HepG2 (cell line): ENCODE measurements at regions not wholly inside any gene's neighbourhood (a gene's known extent, or its start where the extent isn't known, plus 50 kb on each side); places are given as distances from the start of the nearest gene placed in this dataset.

Experiments
- ATAC-seq: fragments of 200-7000 bp; cut with Tn5 transposase; 3 replicates; pipeline ENCODE4 v1.9.1; 2020; ENCODE audit warnings: mild to moderate bottlenecking, moderate library complexity
- BruUV-seq: library from RNA; stranded (reverse); fragments of 400-500 nt; replicated peaks from 2 replicates; lab custom pipeline; 2021; lab: Mats Ljungman, UMichigan
- CTCF ChIA-PET: fragments of 300-600 bp; formaldehyde crosslinking; extraction: SDS; loops from one replicate; lab custom pipeline; 2021; ENCODE audit warnings: low total read pairs, inconsistent platforms, low intra/inter-chr PET ratio; lab: Yijun Ruan, JAX
- POLR2A ChIA-PET: fragments of 350-600 bp; sonication (Branson Sonifier 250); formaldehyde crosslinking; loops from one replicate; lab custom pipeline; 2020; ENCODE audit warnings: antibody characterized with exemption, inconsistent platforms; lab: Yijun Ruan, JAX
- DNase-seq: peaks from one replicate; pipeline ENCODE4 v3.0.0-alpha.2; 2015; ENCODE audit warnings: low spot score
- FAIRE-seq: peaks from 3 replicates; lab custom pipeline; 2011; peaks lifted over from hg19 to GRCh38; lab: Jason Lieb, UNC
- H2AFZ ChIP-seq: one replicate; pipeline ENCODE4 v1.6.1; 2011; ENCODE audit warnings: low read length, inconsistent platforms
- H3K27ac ChIP-seq: fragments of 300-600 bp; 3 replicates; pipeline ENCODE4 v1.8.0; 2011; ENCODE audit warnings: mixed run types, mild to moderate bottlenecking, mixed read lengths, low read length, inconsistent platforms; ENCODE audit not compliant: insufficient read depth; ENCODE audit errors: extremely low read length
- H3K27me3 ChIP-seq, 2 experiments: fragments of 200-600 bp in 1 of 2; 2 replicates in 1 of 2; 3 replicates in 1 of 2; pipeline versions ENCODE4 v1.6.0 to v1.8.0; 2011; ENCODE audit warnings: low read length in 2 of 2, mild to moderate bottlenecking in 2 of 2, moderate library complexity in 2 of 2, inconsistent platforms in 1 of 2; ENCODE audit not compliant: insufficient read depth in 2 of 2, control insufficient read depth in 1 of 2
- H3K36me3 ChIP-seq, 2 experiments: fragments of 200-600 bp in 1 of 2; replicated peaks in 1 of 2; 2 replicates in 1 of 2; 3 replicates in 1 of 2; pipeline versions ENCODE4 v1.5.1 to v1.8.0; 2011; ENCODE audit warnings: low read length in 2 of 2, inconsistent platforms in 1 of 2; ENCODE audit not compliant: insufficient read depth in 2 of 2, control insufficient read depth in 1 of 2
- H3K4me1 ChIP-seq: 2 replicates; pipeline ENCODE4 v1.5.1; 2012; ENCODE audit warnings: low read length, inconsistent platforms; ENCODE audit not compliant: insufficient read depth
- H3K4me2 ChIP-seq: 2 replicates; pipeline ENCODE4 v1.6.0; 2011; ENCODE audit warnings: low read depth, low read length, inconsistent platforms
- H3K4me3 ChIP-seq, 3 experiments: fragments of 200-600 bp in 1 of 3; sonication (generic), shearing (Covaris generic) in 1 of 3; replicated peaks in 1 of 3; 2 replicates each; pipeline ENCODE4 v1.5.1; 2011 to 2016; ENCODE audit warnings: low read length in 3 of 3, inconsistent platforms in 2 of 3, low read depth in 2 of 3, mild to moderate bottlenecking in 2 of 3, control low read depth in 1 of 3, mixed read lengths in 1 of 3; ENCODE audit not compliant: insufficient read depth in 1 of 3
- H3K79me2 ChIP-seq: one replicate; pipeline ENCODE4 v1.6.1; 2011; ENCODE audit warnings: low read length, inconsistent platforms; ENCODE audit not compliant: insufficient read depth
- H3K9ac ChIP-seq: 2 replicates; pipeline ENCODE4 v1.6.0; 2011; ENCODE audit warnings: mild to moderate bottlenecking, low read depth, low read length, inconsistent platforms; ENCODE audit not compliant: insufficient read depth
- H3K9me3 ChIP-seq: 2 replicates; pipeline ENCODE4 v1.5.1; 2012; ENCODE audit warnings: mild to moderate bottlenecking, low read length
- H4K20me1 ChIP-seq: 2 replicates; pipeline ENCODE4 v1.6.0; 2011; ENCODE audit warnings: inconsistent platforms, mild to moderate bottlenecking, low read length, moderate library complexity; ENCODE audit not compliant: insufficient read depth
- EHMT2 ChIP-seq: fragments of 200-600 bp; sonication (generic); IDR thresholded peaks from 2 replicates; pipeline ENCODE4 v1.7.0; 2017; ENCODE audit warnings: antibody characterized with exemption, low read depth, low read length, borderline replicate concordance
- MIER2 ChIP-seq: IDR thresholded peaks from 2 replicates; pipeline ENCODE4 v1.6.1; 2016; ENCODE audit warnings: missing biosample characterization, missing genetic modification reagents
- NKX3-1 ChIP-seq: sonication (generic); formaldehyde crosslinking; IDR thresholded peaks from 2 replicates; pipeline ENCODE4 v1.5.0; 2020; ENCODE audit warnings: missing genetic modification reagents
- RBAK ChIP-seq: sonication (generic); formaldehyde crosslinking; IDR thresholded peaks from 2 replicates; pipeline ENCODE4 v1.5.1; 2020; ENCODE audit warnings: mild to moderate bottlenecking, missing genetic modification reagents
- REXO4 ChIP-seq: sonication (generic); formaldehyde crosslinking; IDR thresholded peaks from 2 replicates; pipeline ENCODE4 v1.8.0; 2022; ENCODE audit warnings: missing genetic modification reagents, mild to moderate bottlenecking, borderline replicate concordance
- ZBTB42 ChIP-seq: sonication (generic); formaldehyde crosslinking; IDR thresholded peaks from 2 replicates; pipeline ENCODE4 v1.5.0; 2020; ENCODE audit warnings: mild to moderate bottlenecking, missing genetic modification reagents
- ZNF431 ChIP-seq: sonication (generic); formaldehyde crosslinking; IDR thresholded peaks from 2 replicates; pipeline ENCODE4 v1.9.0; 2022; ENCODE audit warnings: missing genetic modification reagents, low read depth, mild to moderate bottlenecking, borderline replicate concordance
- ZNF543 ChIP-seq: sonication (generic); formaldehyde crosslinking; IDR thresholded peaks from 2 replicates; pipeline ENCODE4 v1.4.0; 2020; ENCODE audit warnings: mild to moderate bottlenecking, missing genetic modification reagents
- ZNF570 ChIP-seq: sonication (generic); formaldehyde crosslinking; IDR thresholded peaks from 2 replicates; pipeline ENCODE4 v1.4.0; 2020; ENCODE audit warnings: mild to moderate bottlenecking, missing genetic modification reagents, borderline replicate concordance
- ZNF577 ChIP-seq: sonication (generic); formaldehyde crosslinking; IDR thresholded peaks from 2 replicates; pipeline ENCODE4 v1.4.0; 2020; ENCODE audit warnings: mild to moderate bottlenecking, low read depth, missing genetic modification reagents, borderline replicate concordance
- ZNF761 ChIP-seq: sonication (generic); formaldehyde crosslinking; conservative IDR thresholded peaks from 2 replicates; pipeline ENCODE4 v1.4.0; 2020; ENCODE audit warnings: mild to moderate bottlenecking, missing genetic modification reagents
- ZNF83 ChIP-seq: sonication (generic); formaldehyde crosslinking; IDR thresholded peaks from 2 replicates; pipeline ENCODE4 v1.4.0; 2020; ENCODE audit warnings: missing genetic modification reagents, mild to moderate bottlenecking, borderline replicate concordance
- WGBS: methylation state at CpG from one replicate; pipeline ENCODE4 v1.1.6; 2017; ENCODE audit warnings: low lambda C conversion rate; 5-methylcytosine and 5-hydroxymethylcytosine counted together
- in situ Hi-C: cut with HindIII; loops from 2 replicates; pipeline ENCODE4 v1.10.0; 2017; ENCODE audit warnings: low pct_unique_long_range_greater_than_20kb; ENCODE audit not compliant: extremely low pct_ligation_motif_present
- intact Hi-C: fragments of 100-400 bp; cut with micrococcal nuclease; formaldehyde crosslinking; loops from one replicate; pipeline ENCODE4 v1.10.0; 2022; ENCODE audit not compliant: unreplicated experiment
- TF ChIP-seq, protein P1 (sequence below): sonication (generic); formaldehyde crosslinking; IDR thresholded peaks from 2 replicates; pipeline ENCODE4 v1.4.0; 2020; ENCODE audit warnings: missing genetic modification reagents, borderline replicate concordance
- TF ChIP-seq, protein P2 (sequence below): sonication (generic); formaldehyde crosslinking; IDR thresholded peaks from 2 replicates; pipeline ENCODE4 v1.8.1; 2022; ENCODE audit warnings: low read depth, mild to moderate bottlenecking, missing genetic modification reagents
- TF ChIP-seq, protein P3 (sequence below), 2 experiments: IDR thresholded peaks; 2 replicates each; pipeline ENCODE4 v1.6.1; 2011 to 2012; ENCODE audit warnings: low read length in 2 of 2, borderline replicate concordance in 1 of 2, low read depth in 1 of 2, mild to moderate bottlenecking in 1 of 2, moderate library complexity in 1 of 2

DNA sequence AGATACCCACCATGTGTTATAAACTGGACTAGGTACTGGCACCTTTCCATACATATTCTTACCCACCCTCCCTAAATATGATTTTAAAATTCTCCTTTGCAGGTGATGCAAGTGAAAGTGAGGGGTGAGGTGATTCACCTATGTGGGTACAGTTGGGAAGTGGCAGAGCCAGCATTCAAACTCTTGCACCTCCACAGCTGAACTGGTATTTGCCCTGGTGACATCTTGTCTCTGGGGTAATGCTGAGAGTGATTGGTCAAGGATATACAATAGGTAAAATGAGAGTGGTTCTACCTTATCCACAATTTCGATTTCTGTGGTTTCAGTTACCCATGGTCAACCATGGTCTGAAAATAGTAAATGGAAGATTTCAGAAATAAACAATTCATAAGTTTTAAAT lies 288.2 kb downstream of the MIAT start (continued):
- TF ChIP-seq REXO4 (CRISPR knock-in tag) (no peak), NKX3-1 (CRISPR knock-in tag) (no peak), ZNF577 (CRISPR knock-in tag) (no peak), ZNF761 (no peak)
- TF ChIP-seq, protein P1, sequence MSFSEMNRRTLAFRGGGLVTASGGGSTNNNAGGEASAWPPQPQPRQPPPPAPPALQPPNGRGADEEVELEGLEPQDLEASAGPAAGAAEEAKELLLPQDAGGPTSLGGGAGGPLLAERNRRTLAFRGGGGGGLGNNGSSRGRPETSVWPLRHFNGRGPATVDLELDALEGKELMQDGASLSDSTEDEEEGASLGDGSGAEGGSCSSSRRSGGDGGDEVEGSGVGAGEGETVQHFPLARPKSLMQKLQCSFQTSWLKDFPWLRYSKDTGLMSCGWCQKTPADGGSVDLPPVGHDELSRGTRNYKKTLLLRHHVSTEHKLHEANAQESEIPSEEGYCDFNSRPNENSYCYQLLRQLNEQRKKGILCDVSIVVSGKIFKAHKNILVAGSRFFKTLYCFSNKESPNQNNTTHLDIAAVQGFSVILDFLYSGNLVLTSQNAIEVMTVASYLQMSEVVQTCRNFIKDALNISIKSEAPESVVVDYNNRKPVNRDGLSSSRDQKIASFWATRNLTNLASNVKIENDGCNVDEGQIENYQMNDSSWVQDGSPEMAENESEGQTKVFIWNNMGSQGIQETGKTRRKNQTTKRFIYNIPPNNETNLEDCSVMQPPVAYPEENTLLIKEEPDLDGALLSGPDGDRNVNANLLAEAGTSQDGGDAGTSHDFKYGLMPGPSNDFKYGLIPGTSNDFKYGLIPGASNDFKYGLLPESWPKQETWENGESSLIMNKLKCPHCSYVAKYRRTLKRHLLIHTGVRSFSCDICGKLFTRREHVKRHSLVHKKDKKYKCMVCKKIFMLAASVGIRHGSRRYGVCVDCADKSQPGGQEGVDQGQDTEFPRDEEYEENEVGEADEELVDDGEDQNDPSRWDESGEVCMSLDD (CRISPR knock-in tag), result no peak
- TF ChIP-seq, protein P2, sequence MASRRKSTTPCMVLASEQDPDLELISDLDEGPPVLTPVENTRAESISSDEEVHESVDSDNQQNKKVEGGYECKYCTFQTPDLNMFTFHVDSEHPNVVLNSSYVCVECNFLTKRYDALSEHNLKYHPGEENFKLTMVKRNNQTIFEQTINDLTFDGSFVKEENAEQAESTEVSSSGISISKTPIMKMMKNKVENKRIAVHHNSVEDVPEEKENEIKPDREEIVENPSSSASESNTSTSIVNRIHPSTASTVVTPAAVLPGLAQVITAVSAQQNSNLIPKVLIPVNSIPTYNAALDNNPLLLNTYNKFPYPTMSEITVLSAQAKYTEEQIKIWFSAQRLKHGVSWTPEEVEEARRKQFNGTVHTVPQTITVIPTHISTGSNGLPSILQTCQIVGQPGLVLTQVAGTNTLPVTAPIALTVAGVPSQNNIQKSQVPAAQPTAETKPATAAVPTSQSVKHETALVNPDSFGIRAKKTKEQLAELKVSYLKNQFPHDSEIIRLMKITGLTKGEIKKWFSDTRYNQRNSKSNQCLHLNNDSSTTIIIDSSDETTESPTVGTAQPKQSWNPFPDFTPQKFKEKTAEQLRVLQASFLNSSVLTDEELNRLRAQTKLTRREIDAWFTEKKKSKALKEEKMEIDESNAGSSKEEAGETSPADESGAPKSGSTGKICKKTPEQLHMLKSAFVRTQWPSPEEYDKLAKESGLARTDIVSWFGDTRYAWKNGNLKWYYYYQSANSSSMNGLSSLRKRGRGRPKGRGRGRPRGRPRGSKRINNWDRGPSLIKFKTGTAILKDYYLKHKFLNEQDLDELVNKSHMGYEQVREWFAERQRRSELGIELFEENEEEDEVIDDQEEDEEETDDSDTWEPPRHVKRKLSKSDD, result no peak
- TF ChIP-seq, all 625 proteins: peak for 0

DNA sequence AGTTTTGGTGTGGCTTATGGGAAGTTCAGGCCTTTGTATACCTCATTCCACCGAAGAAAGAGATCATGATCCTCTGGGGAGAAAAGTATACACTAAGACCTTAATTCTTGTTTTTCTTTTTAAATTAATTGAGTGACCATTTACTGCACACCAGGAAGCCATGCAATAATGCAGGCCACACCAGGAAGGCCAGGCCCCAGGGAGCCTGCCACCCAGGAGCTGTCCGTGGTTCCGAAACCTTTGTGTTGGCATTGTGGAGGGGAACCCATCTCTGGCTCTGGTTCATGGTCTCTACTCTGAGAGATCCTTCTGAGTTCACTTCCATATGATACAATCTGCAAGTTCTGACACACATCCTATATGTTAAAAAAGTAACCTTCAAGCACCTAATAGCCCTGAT lies 291.8 kb downstream of the MIAT start:
- BruUV-seq, result no TSS peak
- FAIRE-seq (no peak), ATAC-seq (no peak), DNase-seq (no peak)
- TF ChIP-seq MIER2 (peak; percentile 94), ZNF543 (CRISPR knock-in tag) (no peak), RBAK (CRISPR knock-in tag) (no peak), ZNF83 (CRISPR knock-in tag) (no peak), ZBTB42 (CRISPR knock-in tag) (no peak), ZNF570 (no peak), ZNF431 (CRISPR knock-in tag) (no peak), EHMT2 (peak; percentile 85; the same call in 1 of the 2 replicates)
- TF ChIP-seq, protein P3, sequence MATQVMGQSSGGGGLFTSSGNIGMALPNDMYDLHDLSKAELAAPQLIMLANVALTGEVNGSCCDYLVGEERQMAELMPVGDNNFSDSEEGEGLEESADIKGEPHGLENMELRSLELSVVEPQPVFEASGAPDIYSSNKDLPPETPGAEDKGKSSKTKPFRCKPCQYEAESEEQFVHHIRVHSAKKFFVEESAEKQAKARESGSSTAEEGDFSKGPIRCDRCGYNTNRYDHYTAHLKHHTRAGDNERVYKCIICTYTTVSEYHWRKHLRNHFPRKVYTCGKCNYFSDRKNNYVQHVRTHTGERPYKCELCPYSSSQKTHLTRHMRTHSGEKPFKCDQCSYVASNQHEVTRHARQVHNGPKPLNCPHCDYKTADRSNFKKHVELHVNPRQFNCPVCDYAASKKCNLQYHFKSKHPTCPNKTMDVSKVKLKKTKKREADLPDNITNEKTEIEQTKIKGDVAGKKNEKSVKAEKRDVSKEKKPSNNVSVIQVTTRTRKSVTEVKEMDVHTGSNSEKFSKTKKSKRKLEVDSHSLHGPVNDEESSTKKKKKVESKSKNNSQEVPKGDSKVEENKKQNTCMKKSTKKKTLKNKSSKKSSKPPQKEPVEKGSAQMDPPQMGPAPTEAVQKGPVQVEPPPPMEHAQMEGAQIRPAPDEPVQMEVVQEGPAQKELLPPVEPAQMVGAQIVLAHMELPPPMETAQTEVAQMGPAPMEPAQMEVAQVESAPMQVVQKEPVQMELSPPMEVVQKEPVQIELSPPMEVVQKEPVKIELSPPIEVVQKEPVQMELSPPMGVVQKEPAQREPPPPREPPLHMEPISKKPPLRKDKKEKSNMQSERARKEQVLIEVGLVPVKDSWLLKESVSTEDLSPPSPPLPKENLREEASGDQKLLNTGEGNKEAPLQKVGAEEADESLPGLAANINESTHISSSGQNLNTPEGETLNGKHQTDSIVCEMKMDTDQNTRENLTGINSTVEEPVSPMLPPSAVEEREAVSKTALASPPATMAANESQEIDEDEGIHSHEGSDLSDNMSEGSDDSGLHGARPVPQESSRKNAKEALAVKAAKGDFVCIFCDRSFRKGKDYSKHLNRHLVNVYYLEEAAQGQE (IDR thresholded peaks at IDR 0.05; ENCODE audit: borderline replicate concordance in 1 of 2, low read depth in 1 of 2, low read length in 2 of 2), result peak; percentile 71 to 93
- no peaks in the 10 kb centered on the region for H3K79me2 ChIP-seq
- no peak overlapping the region for H3K4me2 ChIP-seq
- ChIA-PET POLR2A (no interaction called here), CTCF (no interaction called here)
- H4K20me1 ChIP-seq, result no peaks in the 10 kb centered on the region
- in situ Hi-C loops, result no loop called here
- no peaks in the 10 kb centered on the region for H3K4me1 ChIP-seq
- H3K4me3 ChIP-seq, result no peak overlapping the region
- intact Hi-C loops, result no loop called here
- no peaks in the 10 kb centered on the region for H3K36me3 ChIP-seq
- peaks cover 0 to 13% of the 10 kb centered on the region in 2 experiments; a peak in 1 of 5 replicates for H3K27me3 ChIP-seq
- H3K9me3 ChIP-seq, result no peaks in the 10 kb centered on the region
- no peak overlapping the region for H3K27ac ChIP-seq
- WGBS, result 12% methylated on average over 3 of the region's 3 CpGs
- no peak overlapping the region for H3K9ac ChIP-seq
- H2AFZ ChIP-seq, result no peak overlapping the region
